Immature natural killer cell (primary cell): ENCODE measurements at regions not wholly inside any gene's neighbourhood (a gene's known extent, or its start where the extent isn't known, plus 50 kb on each side); places are given as distances from the start of the nearest gene placed in this dataset.
"Not testable (repeated sequence)": the region's sequence is repeated elsewhere in the genome, so short reads cannot be mapped to it uniquely, and the experiment has no call there.

ENCODE experiments used
- DNase-seq, 3 donors: peaks; one replicate each; pipeline ENCODE4 v3.0.0; 2022; ENCODE audit warnings: mixed read lengths in 1 of 3
- H3K27ac Mint-ChIP-seq, 6 donors: one replicate each; pipeline ENCODE4 v1.8.0; 2020; ENCODE audit warnings: mixed read lengths in 6 of 6, mild to moderate bottlenecking in 5 of 6, inconsistent platforms in 4 of 6, moderate library complexity in 3 of 6
- H3K27me3 Mint-ChIP-seq, 3 donors: one replicate each; pipeline ENCODE4 v1.8.0; 2020 to 2021; ENCODE audit warnings: low read depth in 3 of 3, mild to moderate bottlenecking in 3 of 3, mixed read lengths in 3 of 3, moderate library complexity in 3 of 3, inconsistent platforms in 1 of 3
- H3K36me3 Mint-ChIP-seq, 3 donors: one replicate each; pipeline ENCODE4 v1.8.0; 2020; ENCODE audit warnings: mixed read lengths in 3 of 3, inconsistent platforms in 2 of 3, mild to moderate bottlenecking in 2 of 3
- H3K4me1 Mint-ChIP-seq, 2 donors: one replicate each; pipeline ENCODE4 v1.8.0; 2020; ENCODE audit warnings: inconsistent platforms in 2 of 2, mild to moderate bottlenecking in 2 of 2, mixed read lengths in 2 of 2, moderate library complexity in 1 of 2
- H3K4me3 Mint-ChIP-seq, 5 donors: one replicate each; pipeline ENCODE4 v1.8.0; 2020; ENCODE audit warnings: mild to moderate bottlenecking in 5 of 5, mixed read lengths in 5 of 5, inconsistent platforms in 3 of 5, moderate library complexity in 3 of 5
- H3K9me3 Mint-ChIP-seq, 6 donors: one replicate each; pipeline ENCODE4 v1.8.0; 2020; ENCODE audit warnings: mild to moderate bottlenecking in 6 of 6, mixed read lengths in 6 of 6, inconsistent platforms in 4 of 6, moderate library complexity in 3 of 6

- Mint-ChIP-seq H3K36me3 (no peaks in the 10 kb centered on the region), H3K27me3 (peaks cover 0 to 12% (median 4%) of the 10 kb centered on the region in 3 donors), H3K27ac (peak overlapping the region in 3 of 6 donors; percentile 22 to 55 (median 54)), H3K4me3 (peak overlapping the region in 3 of 5 donors; percentile 2 to 56 (median 17)), H3K9me3 (no peaks in the 10 kb centered on the region), H3K4me1 (peaks cover 14 to 17% of the 10 kb centered on the region in 2 donors)
- no peak for DNase-seq
Observed at GRCh38 chr2:47301277-47301618, 67.9 kb upstream of the EPCAM start.

GRCh38 chr2:47300609-47301276 is 68.4 kb upstream of the EPCAM start:
- no peaks in the 10 kb centered on the region for H3K9me3 Mint-ChIP-seq
- no peaks in the 10 kb centered on the region for H3K36me3 Mint-ChIP-seq
- DNase-seq = peak; percentile 7 to 10 (median 8)
- H3K27ac Mint-ChIP-seq = peak overlapping the region in 4 of 6 donors; percentile 22 to 55 (median 46)
- H3K4me1 Mint-ChIP-seq = peaks cover 14 to 17% of the 10 kb centered on the region in 2 donors
- H3K27me3 Mint-ChIP-seq = peaks cover 0 to 12% (median 5%) of the 10 kb centered on the region in 3 donors
- H3K4me3 Mint-ChIP-seq = peak overlapping the region; percentile 2 to 56 (median 17)

- no peak for DNase-seq
- no peak overlapping the region for H3K27ac Mint-ChIP-seq
- H3K36me3 Mint-ChIP-seq = no peaks in the 10 kb centered on the region
- H3K27me3 Mint-ChIP-seq = peaks cover 0 to 11% (median 5%) of the 10 kb centered on the region in 3 donors
- no peak overlapping the region for H3K4me3 Mint-ChIP-seq
- no peaks in the 10 kb centered on the region for H3K9me3 Mint-ChIP-seq
- peaks cover 14 to 17% of the 10 kb centered on the region in 2 donors for H3K4me1 Mint-ChIP-seq
Observed at GRCh38 chr2:47300081-47300480, 69.0 kb upstream of the EPCAM start.

- H3K9me3 Mint-ChIP-seq = no peaks in the 10 kb centered on the region
- peaks cover 0 to 10% (median 5%) of the 10 kb centered on the region in 3 donors for H3K27me3 Mint-ChIP-seq
- DNase-seq = no peak
- H3K27ac Mint-ChIP-seq = no peak overlapping the region
- no peak overlapping the region for H3K4me3 Mint-ChIP-seq
- H3K36me3 Mint-ChIP-seq = no peaks in the 10 kb centered on the region
- H3K4me1 Mint-ChIP-seq = peaks cover 14 to 17% of the 10 kb centered on the region in 2 donors
Observed at GRCh38 chr2:47299555-47299954, 69.6 kb upstream of the EPCAM start.

GRCh38 chr2:47298771-47299170 is 70.3 kb upstream of the EPCAM start:
- no peak for DNase-seq
- Mint-ChIP-seq H3K9me3 (no peaks in the 10 kb centered on the region), H3K27me3 (peaks cover 1 to 12% (median 5%) of the 10 kb centered on the region in 3 donors), H3K27ac (no peak overlapping the region), H3K36me3 (no peaks in the 10 kb centered on the region), H3K4me1 (peaks cover 14 to 17% of the 10 kb centered on the region in 2 donors), H3K4me3 (no peak overlapping the region)

- no peak for DNase-seq
- H3K4me1 Mint-ChIP-seq = peaks cover 14 to 17% of the 10 kb centered on the region in 2 donors
- H3K36me3 Mint-ChIP-seq = no peaks in the 10 kb centered on the region
- no peaks in the 10 kb centered on the region for H3K9me3 Mint-ChIP-seq
- H3K4me3 Mint-ChIP-seq = no peak overlapping the region
- peaks cover 1 to 13% (median 6%) of the 10 kb centered on the region in 3 donors for H3K27me3 Mint-ChIP-seq
- no peak overlapping the region for H3K27ac Mint-ChIP-seq
Observed at GRCh38 chr2:47297767-47298425, 71.2 kb upstream of the EPCAM start.

GRCh38 chr2:47295981-47296635 is 73.0 kb upstream of the EPCAM start:
- H3K27ac Mint-ChIP-seq = no peak overlapping the region
- no peaks in the 10 kb centered on the region for H3K9me3 Mint-ChIP-seq
- DNase-seq = no peak
- H3K4me1 Mint-ChIP-seq = peaks cover 11 to 13% of the 10 kb centered on the region in 2 donors
- H3K36me3 Mint-ChIP-seq = no peaks in the 10 kb centered on the region
- peaks cover 1 to 15% (median 4%) of the 10 kb centered on the region in 3 donors for H3K27me3 Mint-ChIP-seq
- no peak overlapping the region for H3K4me3 Mint-ChIP-seq

- Mint-ChIP-seq H3K4me1 (peaks cover 3 to 6% of the 10 kb centered on the region in 2 donors), H3K27ac (no peak overlapping the region), H3K9me3 (no peaks in the 10 kb centered on the region), H3K4me3 (no peak overlapping the region), H3K36me3 (no peaks in the 10 kb centered on the region), H3K27me3 (peaks cover 2 to 15% (median 4%) of the 10 kb centered on the region in 3 donors)
- no peak for DNase-seq
Observed at GRCh38 chr2:47295131-47295980, 73.8 kb upstream of the EPCAM start.

GRCh38 chr2:47293976-47294375 is 75.1 kb upstream of the EPCAM start:
- Mint-ChIP-seq H3K36me3 (no peaks in the 10 kb centered on the region), H3K27me3 (peaks cover 3 to 20% (median 4%) of the 10 kb centered on the region in 3 donors), H3K27ac (no peak overlapping the region), H3K4me3 (no peak overlapping the region), H3K4me1 (no peaks in the 10 kb centered on the region), H3K9me3 (no peaks in the 10 kb centered on the region)
- DNase-seq = no peak

GRCh38 chr2:47288864-47289263 is 80.2 kb upstream of the EPCAM start:
- Mint-ChIP-seq H3K4me1 (no peaks in the 10 kb centered on the region), H3K9me3 (no peaks in the 10 kb centered on the region), H3K36me3 (no peaks in the 10 kb centered on the region), H3K27me3 (peaks cover 2 to 13% (median 2%) of the 10 kb centered on the region in 3 donors), H3K27ac (no peak overlapping the region), H3K4me3 (no peak overlapping the region)
- DNase-seq = no peak

GRCh38 chr2:47283659-47284058 is 85.5 kb upstream of the EPCAM start:
- no peaks in the 10 kb centered on the region for H3K27me3 Mint-ChIP-seq
- no peaks in the 10 kb centered on the region for H3K9me3 Mint-ChIP-seq
- no peak overlapping the region for H3K27ac Mint-ChIP-seq
- DNase-seq = no peak
- no peak overlapping the region for H3K4me3 Mint-ChIP-seq
- no peaks in the 10 kb centered on the region for H3K36me3 Mint-ChIP-seq
- no peaks in the 10 kb centered on the region for H3K4me1 Mint-ChIP-seq

GRCh38 chr2:47282621-47283272 is 86.4 kb upstream of the EPCAM start:
- Mint-ChIP-seq H3K27me3 (no peaks in the 10 kb centered on the region), H3K9me3 (no peaks in the 10 kb centered on the region), H3K36me3 (no peaks in the 10 kb centered on the region), H3K4me1 (no peaks in the 10 kb centered on the region), H3K27ac (no peak overlapping the region), H3K4me3 (no peak overlapping the region)
- DNase-seq = no peak

- H3K4me3 Mint-ChIP-seq, H3K36me3 Mint-ChIP-seq, DNase-seq, H3K27me3 Mint-ChIP-seq, H3K4me1 Mint-ChIP-seq, H3K27ac Mint-ChIP-seq, H3K9me3 Mint-ChIP-seq: not testable (repeated sequence)
Observed at GRCh38 chr2:47279525-47279924, 89.6 kb upstream of the EPCAM start.
